H1 (cell line): ENCODE measurements at regions not wholly inside any gene's neighbourhood (a gene's known extent, or its start where the extent isn't known, plus 50 kb on each side); places are given as distances from the start of the nearest gene placed in this dataset.

Source experiments
- CTCF ChIA-PET: fragments of 300-600 bp; sonication (Branson Sonifier 250); formaldehyde crosslinking; loops from one replicate; lab custom pipeline; 2021; ENCODE audit not compliant: partially characterized antibody; lab: Charles Lee
- POLR2A ChIA-PET: fragments of 300-600 bp; sonication (Branson Sonifier 250); formaldehyde crosslinking; loops from one replicate; lab custom pipeline; 2021; ENCODE audit warnings: inconsistent platforms; ENCODE audit not compliant: partially characterized antibody; lab: Charles Lee
- DNase-seq, 2 experiments: peaks; one replicate each; pipeline versions ENCODE4 v3.0.0 to v3.0.0-alpha.2; 2010 to 2022; ENCODE audit warnings: low spot score in 2 of 2, low read depth in 1 of 2, mixed read lengths in 1 of 2
- FAIRE-seq: peaks from 2 replicates; lab custom pipeline; 2011; peaks lifted over from hg19 to GRCh38; lab: Jason Lieb, UNC
- H2AFZ ChIP-seq: 2 replicates; pipeline ENCODE4 v1.8.1; 2012; ENCODE audit warnings: low read length, inconsistent platforms
- H2AK5ac ChIP-seq: 2 replicates; pipeline ENCODE4 v1.6.1; 2013; ENCODE audit warnings: low read depth, low read length
- H2BK120ac ChIP-seq: replicated peaks from 2 replicates; pipeline ENCODE3; 2013; ENCODE audit warnings: low read depth, low read length, inconsistent platforms
- H2BK12ac ChIP-seq: 2 replicates; pipeline ENCODE4 v1.6.1; 2013; ENCODE audit warnings: low read depth, low read length
- H2BK15ac ChIP-seq: 2 replicates; pipeline ENCODE4 v1.6.1; 2013; ENCODE audit warnings: low read length
- H2BK20ac ChIP-seq: 2 replicates; pipeline ENCODE4 v1.6.1; 2013; ENCODE audit warnings: low read length
- H2BK5ac ChIP-seq: 2 replicates; pipeline ENCODE4 v1.6.1; 2013; ENCODE audit warnings: low read depth, low read length
- H3K14ac ChIP-seq: 2 replicates; pipeline ENCODE4 v1.6.1; 2013; ENCODE audit warnings: inconsistent platforms; ENCODE audit not compliant: insufficient read length
- H3K18ac ChIP-seq: 2 replicates; pipeline ENCODE4 v1.6.1; 2013; ENCODE audit warnings: low read length; ENCODE audit errors: extremely low read depth
- H3K23ac ChIP-seq: 2 replicates; pipeline ENCODE4 v1.6.1; 2013; ENCODE audit warnings: inconsistent platforms; ENCODE audit not compliant: insufficient read length
- H3K23me2 ChIP-seq: 2 replicates; pipeline ENCODE4 v1.6.1; 2013; ENCODE audit warnings: low read depth, low read length
- H3K27ac ChIP-seq: 2 replicates; pipeline ENCODE4 v1.6.1; 2011; ENCODE audit warnings: low read depth, low read length, inconsistent platforms
- H3K27me3 ChIP-seq, 4 experiments: replicated peaks in 1 of 4; 1 replicate in 1 of 4; 2 replicates in 3 of 4; pipeline versions ENCODE4 v1.6.1 to v1.8.1; 2011 to 2013; ENCODE audit warnings: low read length in 3 of 4, mild to moderate bottlenecking in 3 of 4, inconsistent platforms in 2 of 4, mixed read lengths in 2 of 4, moderate library complexity in 1 of 4; ENCODE audit not compliant: control insufficient read depth in 3 of 4, insufficient read depth in 3 of 4; ENCODE audit errors: extremely low read depth in 1 of 4
- H3K36me3 ChIP-seq, 4 experiments: 2 replicates each; pipeline versions ENCODE4 v1.6.1 to v1.8.1; 2011 to 2013; ENCODE audit warnings: mild to moderate bottlenecking in 4 of 4, low read length in 3 of 4, moderate library complexity in 2 of 4, control low read depth in 1 of 4, inconsistent platforms in 1 of 4; ENCODE audit not compliant: insufficient read depth in 4 of 4, control insufficient read depth in 2 of 4
- H3K4ac ChIP-seq: replicated peaks from 2 replicates; pipeline ENCODE3; 2013; ENCODE audit warnings: low read length, low read depth, mixed read lengths, inconsistent platforms; ENCODE audit not compliant: insufficient read length
- H3K4me1 ChIP-seq, 4 experiments: replicated peaks in 1 of 4; 1 replicate in 1 of 4; 2 replicates in 3 of 4; pipeline versions ENCODE4 v1.6.1 to v1.8.1; 2011 to 2013; ENCODE audit warnings: low read length in 3 of 4, inconsistent platforms in 2 of 4, mixed read lengths in 1 of 4; ENCODE audit not compliant: insufficient read depth in 4 of 4, control insufficient read depth in 3 of 4
- H3K4me2 ChIP-seq, 2 experiments: 2 replicates each; pipeline versions ENCODE4 v1.6.1 to v1.8.1; 2011 to 2013; ENCODE audit warnings: low read depth in 2 of 2, low read length in 2 of 2, control low read depth in 1 of 2, inconsistent platforms in 1 of 2, mild to moderate bottlenecking in 1 of 2; ENCODE audit not compliant: insufficient read depth in 1 of 2
- H3K4me3 ChIP-seq, 4 experiments: fragments of 200-600, 300-600 bp in 1 of 4; sonication (generic), shearing (Covaris generic), sonication (Bioruptor Twin) in 1 of 4; 2 replicates each; pipeline versions ENCODE4 v1.5.1 to v1.8.1; 2011 to 2016; ENCODE audit warnings: low read length in 4 of 4, low read depth in 3 of 4, control low read depth in 2 of 4, inconsistent platforms in 2 of 4, mild to moderate bottlenecking in 2 of 4, mixed read lengths in 1 of 4, moderate library complexity in 1 of 4; ENCODE audit not compliant: insufficient read depth in 2 of 4; ENCODE audit errors: extremely low read depth in 1 of 4
- H3K56ac ChIP-seq: replicated peaks from 2 replicates; pipeline ENCODE3; 2013; ENCODE audit warnings: low read depth, mild to moderate bottlenecking, mixed read lengths, low read length, inconsistent platforms; ENCODE audit not compliant: insufficient read length
- H3K79me1 ChIP-seq: 2 replicates; pipeline ENCODE4 v1.6.1; 2013; ENCODE audit warnings: low read depth, low read length, control low read depth
- H3K79me2 ChIP-seq, 2 experiments: 2 replicates each; pipeline versions ENCODE4 v1.6.1 to v1.8.1; 2012 to 2013; ENCODE audit warnings: low read length in 2 of 2, mild to moderate bottlenecking in 2 of 2, inconsistent platforms in 1 of 2; ENCODE audit not compliant: insufficient read depth in 2 of 2, control insufficient read depth in 1 of 2
- H3K9ac ChIP-seq, 4 experiments: replicated peaks in 1 of 4; 1 replicate in 1 of 4; 2 replicates in 3 of 4; pipeline versions ENCODE4 v1.6.1 to v1.8.1; 2011 to 2013; ENCODE audit warnings: low read depth in 3 of 4, low read length in 3 of 4, control low read depth in 2 of 4, mild to moderate bottlenecking in 2 of 4, moderate library complexity in 2 of 4, inconsistent platforms in 1 of 4; ENCODE audit errors: extremely low read depth in 1 of 4
- H3K9me3 ChIP-seq, 2 experiments: 2 replicates each; pipeline versions ENCODE4 v1.6.1 to v1.8.1; 2012 to 2013; ENCODE audit warnings: mild to moderate bottlenecking in 2 of 2, moderate library complexity in 2 of 2, control low read depth in 1 of 2, inconsistent platforms in 1 of 2, low read depth in 1 of 2, low read length in 1 of 2, mixed read lengths in 1 of 2; ENCODE audit not compliant: insufficient read depth in 2 of 2
- H4K20me1 ChIP-seq, 2 experiments: replicated peaks in 1 of 2; 2 replicates each; pipeline versions ENCODE3 to v1.8.1; 2011 to 2013; ENCODE audit warnings: inconsistent platforms in 2 of 2, low read length in 2 of 2, mild to moderate bottlenecking in 1 of 2; ENCODE audit not compliant: insufficient read depth in 2 of 2, control insufficient read depth in 1 of 2
- H4K5ac ChIP-seq: 2 replicates; pipeline ENCODE4 v1.6.1; 2013; ENCODE audit warnings: low read length, low read depth, mixed read lengths, inconsistent platforms; ENCODE audit not compliant: insufficient read length
- H4K8ac ChIP-seq: 2 replicates; pipeline ENCODE4 v1.8.0; 2013; ENCODE audit warnings: mild to moderate bottlenecking, moderate library complexity, low read length, inconsistent platforms; ENCODE audit not compliant: insufficient read depth; ENCODE audit errors: extremely low read depth
- H4K91ac ChIP-seq: replicated peaks from 2 replicates; pipeline ENCODE3; 2013; ENCODE audit warnings: low read length, mixed read lengths, inconsistent platforms; ENCODE audit not compliant: insufficient read length
- ASH2L ChIP-seq: fragments of 200-600, 300-600 bp; sonication (generic); IDR thresholded peaks from one replicate; pipeline ENCODE4 v1.7.1; 2017; ENCODE audit warnings: low read length
- CHD2 ChIP-seq: IDR thresholded peaks from 2 replicates; pipeline ENCODE4 v1.6.1; 2012; ENCODE audit warnings: low read length, improper control_type of control experiment
- CTBP2 ChIP-seq: IDR thresholded peaks from 2 replicates; pipeline ENCODE4 v1.7.0; 2011; ENCODE audit warnings: borderline replicate concordance, mild to moderate bottlenecking, moderate library complexity, mixed read lengths, low read length; ENCODE audit not compliant: insufficient read depth, insufficient read length
- KDM1A ChIP-seq: fragments of 200-600, 300-600 bp; sonication (generic); IDR thresholded peaks from 2 replicates; pipeline ENCODE4 v1.7.1; 2016; ENCODE audit warnings: mild to moderate bottlenecking, low read length, borderline replicate concordance
- NRF1 ChIP-seq: IDR thresholded peaks from 2 replicates; pipeline ENCODE4 v1.6.1; 2011; ENCODE audit warnings: mild to moderate bottlenecking, low read depth, low read length, improper control_type of control experiment
- RXRA ChIP-seq: IDR thresholded peaks from 2 replicates; pipeline ENCODE4 v1.6.1; 2011; ENCODE audit warnings: low read depth, mild to moderate bottlenecking, low read length, moderate library complexity; ENCODE audit not compliant: insufficient read depth
- SAP30 ChIP-seq: fragments of 300-600 bp; sonication (generic); IDR thresholded peaks from 2 replicates; pipeline ENCODE4 v1.7.1; 2012; ENCODE audit warnings: low read length, moderate library complexity, mild to moderate bottlenecking, inconsistent platforms; ENCODE audit not compliant: insufficient read depth, insufficient replicate concordance
- TAF7 ChIP-seq: optimal IDR thresholded peaks from 2 replicates; pipeline ENCODE3; 2011; ENCODE audit warnings: low read depth, mild to moderate bottlenecking, inconsistent platforms, low read length, moderate library complexity, borderline replicate concordance

GRCh38 chr14:82354126-82354525 is 820.5 kb upstream of the SEL1L start:
- Histone ChIP-seq H3K23ac (no peak overlapping the region), H3K4me1 (no peaks in the 10 kb centered on the region), H2BK15ac (no peak overlapping the region), H3K4ac (no peak overlapping the region), H3K56ac (no peak overlapping the region), H4K91ac (no peak overlapping the region), H2BK120ac (no peak overlapping the region), H4K8ac (no peak overlapping the region), H3K79me1 (no peaks in the 10 kb centered on the region), H4K20me1 (no peaks in the 10 kb centered on the region), H3K36me3 (no peaks in the 10 kb centered on the region), H3K79me2 (no peaks in the 10 kb centered on the region), H4K5ac (no peak overlapping the region), H3K27me3 (no peaks in the 10 kb centered on the region), H2AFZ (no peak overlapping the region), H3K9ac (no peak overlapping the region), H3K18ac (no peak overlapping the region), H2BK20ac (no peak overlapping the region), H3K4me2 (no peak overlapping the region), H2AK5ac (no peak overlapping the region), H3K27ac (no peak overlapping the region), H3K14ac (no peak overlapping the region), H2BK12ac (no peak overlapping the region), H3K9me3 (no peaks in the 10 kb centered on the region), H3K4me3 (no peak overlapping the region), H2BK5ac (no peak overlapping the region), H3K23me2 (no peaks in the 10 kb centered on the region)
- POLR2A ChIA-PET = no interaction called here
- FAIRE-seq = no peak
- no peak for TF ChIP-seq KDM1A
- no peak for TF ChIP-seq RXRA
- no peak for TF ChIP-seq CHD2
- no peak for TF ChIP-seq ASH2L
- TF ChIP-seq TAF7 = no peak
- no peak for TF ChIP-seq CTBP2
- TF ChIP-seq SAP30 = no peak
- TF ChIP-seq NRF1 = no peak
- no peak for DNase-seq
- CTCF ChIA-PET = no interaction called here
